H1 (cell line): ENCODE measurements at regions not wholly inside any gene's neighbourhood (a gene's known extent, or its start where the extent isn't known, plus 50 kb on each side); places are given as distances from the start of the nearest gene placed in this dataset.

Experiments used
- EGR1 ChIP-seq: IDR thresholded peaks from 2 replicates; pipeline ENCODE4 v1.6.1; 2011; ENCODE audit warnings: low read depth, low read length, borderline replicate concordance
- EZH2 ChIP-seq: fragments of 200-600 bp; sonication (generic); IDR thresholded peaks from 2 replicates; pipeline ENCODE4 v1.7.1; 2012; ENCODE audit warnings: low read depth, mild to moderate bottlenecking, moderate library complexity, low read length, inconsistent platforms; ENCODE audit not compliant: severe bottlenecking
- GTF2F1 ChIP-seq: IDR thresholded peaks from 2 replicates; pipeline ENCODE4 v1.6.1; 2012; ENCODE audit warnings: low read depth, low read length, improper control_type of control experiment, borderline replicate concordance
- POLR2AphosphoS5 ChIP-seq: IDR thresholded peaks from 2 replicates; pipeline ENCODE4 v1.6.1; 2011; ENCODE audit warnings: low read depth, low read length
- TAF1 ChIP-seq: IDR thresholded peaks from 2 replicates; pipeline ENCODE4 v1.6.1; 2011; ENCODE audit warnings: mild to moderate bottlenecking, low read depth, low read length
- TF ChIP-seq, protein P1 (sequence below), 3 experiments: IDR thresholded peaks; 1 replicate in 2 of 3; 2 replicates in 1 of 3; pipeline versions ENCODE4 v1.5.1 to v1.6.1; 2011; ENCODE audit warnings: low read length in 3 of 3, mild to moderate bottlenecking in 3 of 3, inconsistent platforms in 2 of 3, low read depth in 1 of 3, moderate library complexity in 1 of 3; ENCODE audit not compliant: insufficient read depth in 1 of 3; ENCODE audit errors: control extremely low read depth in 1 of 3

DNA sequence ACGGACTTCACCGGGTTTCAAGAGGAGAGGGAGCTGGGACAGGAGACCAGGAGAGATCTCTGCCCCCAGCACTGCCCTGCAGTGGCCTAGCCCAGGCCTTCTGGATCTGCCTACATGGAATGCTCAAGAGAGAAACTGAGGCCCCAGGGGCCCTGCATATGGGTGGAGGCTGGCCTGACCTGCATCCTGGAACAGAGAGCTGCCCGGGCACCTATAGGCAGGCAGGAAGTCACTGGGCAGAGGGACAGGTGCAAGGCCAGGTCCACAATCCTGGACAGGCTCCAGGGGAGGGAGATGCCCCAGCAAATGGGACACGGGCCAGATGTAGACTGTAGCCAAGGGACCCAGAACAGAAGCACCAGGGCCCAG, 98.5 kb upstream of the RUFY1 start:
- TF ChIP-seq POLR2AphosphoS5 (no peak), TAF1 (no peak), EZH2 (no peak), EGR1 (no peak), GTF2F1 (no peak)
- TF ChIP-seq, protein P1, sequence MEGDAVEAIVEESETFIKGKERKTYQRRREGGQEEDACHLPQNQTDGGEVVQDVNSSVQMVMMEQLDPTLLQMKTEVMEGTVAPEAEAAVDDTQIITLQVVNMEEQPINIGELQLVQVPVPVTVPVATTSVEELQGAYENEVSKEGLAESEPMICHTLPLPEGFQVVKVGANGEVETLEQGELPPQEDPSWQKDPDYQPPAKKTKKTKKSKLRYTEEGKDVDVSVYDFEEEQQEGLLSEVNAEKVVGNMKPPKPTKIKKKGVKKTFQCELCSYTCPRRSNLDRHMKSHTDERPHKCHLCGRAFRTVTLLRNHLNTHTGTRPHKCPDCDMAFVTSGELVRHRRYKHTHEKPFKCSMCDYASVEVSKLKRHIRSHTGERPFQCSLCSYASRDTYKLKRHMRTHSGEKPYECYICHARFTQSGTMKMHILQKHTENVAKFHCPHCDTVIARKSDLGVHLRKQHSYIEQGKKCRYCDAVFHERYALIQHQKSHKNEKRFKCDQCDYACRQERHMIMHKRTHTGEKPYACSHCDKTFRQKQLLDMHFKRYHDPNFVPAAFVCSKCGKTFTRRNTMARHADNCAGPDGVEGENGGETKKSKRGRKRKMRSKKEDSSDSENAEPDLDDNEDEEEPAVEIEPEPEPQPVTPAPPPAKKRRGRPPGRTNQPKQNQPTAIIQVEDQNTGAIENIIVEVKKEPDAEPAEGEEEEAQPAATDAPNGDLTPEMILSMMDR (IDR thresholded peaks at IDR 0.05; ENCODE audit: control extremely low read depth in 1 of 3, insufficient read depth in 1 of 3, low read depth in 1 of 3, low read length in 3 of 3), result no peak
